Fibroblast of skin of left quadriceps (primary cell): ENCODE measurements at regions not wholly inside any gene's neighbourhood (a gene's known extent, or its start where the extent isn't known, plus 50 kb on each side); places are given as distances from the start of the nearest gene placed in this dataset.
"Not testable (repeated sequence)": the region's sequence is repeated elsewhere in the genome, so short reads cannot be mapped to it uniquely, and the experiment has no call there.

Experiments used
- DNase-seq, 2 experiments: peaks; one replicate each; pipeline ENCODE4 v3.0.0-alpha.2; 2013; ENCODE audit warnings: low read depth in 2 of 2

DNA sequence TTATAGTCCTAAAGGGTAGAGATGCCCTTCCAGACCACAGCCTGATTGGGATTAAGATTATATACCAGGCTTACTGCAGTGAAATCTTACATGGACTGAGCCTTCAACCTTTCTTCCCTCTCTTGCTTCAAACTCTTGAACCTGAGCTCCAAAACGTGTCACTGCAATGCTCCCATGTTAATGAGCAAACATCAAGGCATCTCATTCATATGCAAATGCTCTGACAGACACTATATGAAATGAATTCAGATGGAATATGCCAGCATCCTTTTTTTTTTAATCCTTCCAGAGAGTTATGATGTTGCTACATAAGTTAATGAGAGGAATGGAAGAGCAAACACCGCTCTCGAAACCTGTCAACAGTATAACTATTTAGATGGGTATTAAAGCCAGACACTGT lies 611.9 kb upstream of the CDH11 start:
- DNase-seq = no peak

DNA sequence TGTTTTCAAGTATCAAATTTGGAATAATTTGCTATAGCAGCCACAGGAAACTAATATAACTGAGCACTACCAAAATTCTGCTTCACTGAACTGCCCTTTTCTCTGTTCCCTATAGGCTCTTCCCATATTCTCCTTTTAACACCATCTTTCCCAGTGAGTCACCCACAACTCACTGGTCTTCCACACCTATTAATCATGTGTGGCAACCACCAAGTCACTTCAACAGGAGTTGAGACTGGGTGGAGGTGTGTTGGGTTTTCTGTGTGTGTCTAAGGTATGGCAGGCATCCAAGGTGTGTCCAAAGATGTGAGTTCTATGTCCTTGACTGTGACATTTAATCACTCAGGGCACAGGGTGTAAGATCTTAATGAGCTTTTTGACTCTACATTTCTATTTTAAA lies 610.0 kb upstream of the CDH11 start:
- no peak for DNase-seq

GRCh38 chr16:65728652-65729051 lies 606.8 kb upstream of the CDH11 start:
- DNase-seq = no peak

- DNase-seq = no peak
These were observed 606.3 kb upstream of the CDH11 start for GRCh38 chr16:65728167-65728566.

DNA sequence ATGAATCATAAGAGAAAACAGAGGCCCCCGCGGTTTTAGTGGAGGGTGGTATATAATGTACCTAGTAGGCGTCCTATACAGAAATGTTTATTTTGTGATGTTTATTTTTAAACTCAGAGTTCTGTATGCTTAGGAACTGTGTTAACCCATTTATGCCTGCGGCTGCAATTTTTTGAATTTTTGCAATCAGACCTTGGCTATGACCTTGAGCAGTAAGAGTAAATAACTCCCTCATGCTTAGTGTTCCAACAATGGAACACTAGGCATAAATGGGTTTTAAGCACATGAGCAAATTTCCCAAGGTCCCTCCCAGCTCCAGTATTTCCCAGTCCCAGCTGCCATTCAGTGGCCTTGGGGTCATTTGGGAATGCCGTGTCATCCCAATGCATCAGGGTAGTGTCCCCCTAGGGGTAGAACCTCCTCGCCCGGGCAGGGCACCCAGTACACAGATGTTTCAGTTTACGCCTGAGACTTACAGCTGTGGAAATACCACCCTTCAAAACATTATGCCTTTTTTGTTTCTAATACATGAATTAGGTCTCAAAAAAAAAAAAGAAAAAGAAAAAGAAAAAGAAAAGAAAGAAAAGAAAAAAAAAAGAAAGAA lies 605.8 kb upstream of the CDH11 start:
- no peak for DNase-seq

GRCh38 chr16:65725156-65725845 lies 603.4 kb upstream of the CDH11 start:
- no peak for DNase-seq

GRCh38 chr16:65722429-65722828 lies 600.6 kb upstream of the CDH11 start:
- DNase-seq = no peak

DNA sequence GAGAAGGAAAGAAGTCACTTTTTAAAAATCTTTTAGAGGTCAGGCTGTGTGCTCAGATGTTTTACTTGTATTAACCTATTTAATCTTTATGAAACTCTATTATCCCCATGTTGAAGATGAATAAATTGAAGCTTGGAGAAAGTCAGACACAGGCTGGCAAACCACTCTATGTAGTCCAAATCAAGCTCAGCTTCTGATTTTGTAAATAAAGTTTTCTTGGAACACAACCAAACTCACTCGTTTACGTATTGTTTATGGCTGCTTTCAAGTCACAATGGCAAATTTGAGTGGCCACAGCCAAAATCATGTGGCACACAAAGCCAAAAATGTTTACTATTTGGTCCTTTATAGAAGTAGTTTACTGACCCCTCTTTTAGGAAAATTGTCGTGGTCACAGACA lies 596.0 kb upstream of the CDH11 start:
- DNase-seq = no peak

GRCh38 chr16:65716737-65717700 lies 595.2 kb upstream of the CDH11 start:
- DNase-seq = peak in 1 of 2 experiments; percentile 38

- DNase-seq = no peak
These were observed 591.4 kb upstream of the CDH11 start for GRCh38 chr16:65713181-65713808.

DNA sequence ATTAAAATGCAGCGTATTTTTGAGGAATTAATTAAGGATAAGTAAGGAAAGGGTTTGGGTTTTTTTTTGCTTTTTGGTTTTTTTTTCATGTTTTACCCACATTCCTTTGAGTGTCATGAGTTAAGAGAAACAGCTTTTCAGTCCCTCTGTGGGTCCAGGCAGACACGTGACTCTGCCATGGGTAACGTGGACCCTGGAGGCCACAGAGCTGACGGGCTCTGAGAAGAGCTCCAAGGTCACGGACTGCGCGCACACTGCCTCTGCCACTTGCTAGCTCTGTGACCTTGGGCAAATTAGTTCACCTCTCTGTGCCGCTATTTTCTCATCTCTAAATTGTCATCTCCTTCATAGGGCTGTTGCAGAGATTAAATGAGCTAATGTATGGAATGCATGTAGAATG lies 588.2 kb upstream of the CDH11 start:
- DNase-seq = no peak

GRCh38 chr16:65704866-65705265 lies 583.0 kb upstream of the CDH11 start:
- DNase-seq = no peak

- no peak for DNase-seq
These were observed 581.0 kb upstream of the CDH11 start for GRCh38 chr16:65702707-65703402.

DNA sequence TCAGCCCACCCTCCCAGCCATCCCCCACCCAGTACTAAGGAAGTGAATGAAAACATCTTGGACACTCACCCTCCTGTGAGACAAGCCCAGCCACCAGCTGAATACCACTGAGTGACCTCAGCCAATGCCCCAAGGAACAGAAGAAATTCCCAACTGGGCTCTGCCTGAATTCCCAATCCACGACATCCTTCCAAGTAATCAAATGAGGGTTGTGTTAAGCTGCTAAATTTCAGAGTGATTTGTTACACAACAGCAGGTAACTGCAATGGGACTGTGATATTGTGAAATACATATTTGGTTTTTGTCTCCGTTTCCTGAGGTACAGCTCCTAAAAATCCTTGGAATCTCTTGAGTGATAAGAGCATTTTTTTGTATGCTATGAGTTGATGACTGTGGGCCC lies 578.7 kb upstream of the CDH11 start:
- no peak for DNase-seq

GRCh38 chr16:65698791-65699321 lies 577.0 kb upstream of the CDH11 start:
- DNase-seq = peak; percentile 42 to 51

DNA sequence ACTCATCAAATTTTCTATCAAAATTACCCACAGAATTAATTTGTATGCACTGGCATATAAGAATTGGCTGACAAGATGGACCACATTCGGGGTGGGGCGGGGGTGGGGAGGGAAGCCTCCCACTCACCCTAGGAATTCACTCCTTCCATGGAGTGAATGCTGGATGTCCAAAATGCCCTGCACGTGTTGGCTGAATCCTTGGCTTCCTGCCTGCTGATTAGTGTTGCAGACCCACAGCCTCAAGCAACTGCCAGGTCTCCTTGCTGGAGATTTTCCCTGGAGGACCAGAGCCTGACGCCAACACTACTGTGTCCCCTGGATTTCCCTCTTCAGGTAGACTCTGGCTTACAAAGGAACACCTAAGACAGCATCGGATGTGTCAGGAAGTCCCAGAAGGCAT lies 575.7 kb upstream of the CDH11 start:
- DNase-seq = no peak

DNA sequence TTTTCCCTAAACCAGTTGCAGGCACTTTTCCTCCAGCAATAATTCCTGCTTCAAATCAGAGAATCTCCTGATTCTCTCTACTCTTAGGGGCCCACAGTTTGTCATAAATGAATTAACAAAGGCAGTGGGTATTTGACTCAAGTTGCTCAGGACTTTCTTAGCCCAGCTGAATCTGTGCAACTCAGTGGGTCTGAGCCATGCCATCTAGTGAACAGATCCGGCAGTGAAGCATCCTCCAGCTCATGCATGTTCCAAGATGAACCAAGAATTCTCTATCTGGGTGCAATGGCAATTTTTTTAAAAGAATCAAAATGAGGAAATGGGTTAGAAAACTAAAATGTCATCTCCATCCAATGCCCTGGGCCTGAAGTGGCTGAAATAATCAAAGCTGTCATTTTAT lies 575.2 kb upstream of the CDH11 start:
- DNase-seq = peak in 1 of 2 experiments; percentile 17

GRCh38 chr16:65691846-65692245 lies 570.0 kb upstream of the CDH11 start:
- not testable (repeated sequence) for DNase-seq

GRCh38 chr16:65689726-65690125 lies 567.9 kb upstream of the CDH11 start:
- DNase-seq = no peak

DNA sequence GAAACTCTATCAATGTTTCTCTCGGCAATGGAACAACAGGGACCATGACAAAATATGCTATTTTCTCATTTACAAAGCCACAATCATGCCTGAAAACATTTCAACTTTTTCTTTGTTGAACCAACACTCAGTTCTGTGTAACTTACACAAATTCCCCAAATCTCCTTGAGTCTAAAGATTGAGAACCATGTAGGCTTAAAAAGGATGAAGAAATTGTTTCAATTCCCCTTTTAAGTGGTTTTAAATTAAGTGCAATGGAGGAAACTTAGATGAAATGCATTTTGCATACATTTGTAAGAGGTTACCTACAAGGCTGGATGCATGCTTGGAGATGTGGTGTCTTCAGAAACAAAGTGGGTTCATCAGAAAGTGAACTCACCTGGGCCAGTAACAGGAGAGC lies 566.4 kb upstream of the CDH11 start:
- DNase-seq = no peak

GRCh38 chr16:65684230-65684629 lies 562.4 kb upstream of the CDH11 start:
- no peak for DNase-seq
